COLO829 (cell line): ENCODE measurements at regions not wholly inside any gene's neighbourhood (a gene's known extent, or its start where the extent isn't known, plus 50 kb on each side); places are given as distances from the start of the nearest gene placed in this dataset.

Experiments
- DNase-seq: peaks from one replicate; pipeline ENCODE4 v3.0.0; 2012; ENCODE audit warnings: low spot score

DNA sequence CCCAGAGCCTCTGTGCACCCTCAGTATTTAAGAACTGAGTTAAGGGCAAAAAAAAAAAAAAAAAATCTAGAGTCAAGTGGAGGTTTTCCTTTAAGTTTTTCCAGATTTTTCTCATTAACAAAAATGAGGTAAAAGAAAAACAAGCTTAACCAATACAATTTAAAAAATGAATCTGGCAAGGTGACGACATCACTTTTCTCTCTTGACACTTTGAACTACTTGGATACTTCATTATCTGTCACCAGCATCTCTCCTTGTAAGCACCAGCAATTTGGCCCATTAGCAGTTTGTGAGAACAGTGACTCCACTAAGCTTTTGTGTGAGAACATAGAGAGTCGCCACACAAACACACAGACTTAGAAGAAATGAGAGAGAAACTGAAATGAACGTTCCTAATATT is 345.7 kb upstream of the SLC30A5 start:
- no peak for DNase-seq

DNA sequence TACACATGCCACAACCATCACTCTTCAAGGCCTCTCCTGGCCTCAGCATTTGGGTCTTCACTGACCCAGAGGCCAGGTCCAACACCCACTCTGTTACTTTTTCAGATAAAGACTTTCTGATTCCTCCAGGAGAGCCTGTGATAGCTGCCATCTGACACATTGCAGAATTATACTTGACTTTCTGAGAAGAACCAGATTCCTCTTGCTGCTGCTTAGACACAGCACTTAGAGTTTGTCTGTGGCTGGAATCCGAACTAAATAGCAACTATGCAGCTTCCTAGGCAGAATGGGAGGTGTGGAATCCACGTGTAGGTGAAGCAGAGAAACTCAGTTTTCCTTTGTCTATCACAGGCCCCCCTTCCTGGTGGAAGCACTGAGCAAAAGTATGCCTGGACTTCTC is 344.7 kb upstream of the SLC30A5 start:
- no peak for DNase-seq

DNA sequence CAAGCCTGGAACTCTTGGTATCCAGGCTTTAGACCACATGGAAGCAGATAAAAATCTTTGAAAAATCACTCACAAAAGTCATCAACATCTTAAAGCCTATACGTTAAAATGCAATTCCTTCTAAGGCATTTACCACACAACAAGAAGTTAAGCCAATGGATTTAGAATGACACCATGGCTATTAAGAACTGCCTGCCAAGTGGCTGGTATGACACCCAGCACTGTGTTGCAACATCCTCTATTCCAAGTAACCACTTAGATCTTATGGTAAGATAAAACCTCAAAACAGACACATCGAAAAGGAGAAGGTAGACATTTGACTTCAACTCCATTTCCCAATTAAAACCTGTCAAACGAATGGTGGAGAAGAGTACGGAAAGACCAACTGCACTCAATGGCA is 344.2 kb upstream of the SLC30A5 start:
- DNase-seq, result no peak

DNA sequence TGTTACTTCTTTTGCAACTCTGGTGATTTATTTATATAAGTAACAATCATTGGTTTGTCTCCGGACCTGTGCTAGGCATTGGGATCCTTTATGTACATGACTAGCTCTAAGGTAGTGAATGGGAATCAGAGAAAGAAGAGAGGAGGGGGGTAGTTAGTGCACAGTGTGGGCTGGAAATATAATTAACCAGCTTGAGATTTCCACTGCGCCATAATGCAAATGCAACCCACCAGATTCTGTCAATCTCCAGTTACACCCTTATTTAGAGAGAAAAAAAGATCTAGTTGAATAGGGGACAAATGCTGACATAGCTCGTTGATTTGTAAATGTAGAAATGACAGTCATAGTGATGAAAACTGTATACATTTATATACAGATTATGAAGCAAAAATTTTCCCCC is 342.2 kb upstream of the SLC30A5 start:
- no peak for DNase-seq

DNA sequence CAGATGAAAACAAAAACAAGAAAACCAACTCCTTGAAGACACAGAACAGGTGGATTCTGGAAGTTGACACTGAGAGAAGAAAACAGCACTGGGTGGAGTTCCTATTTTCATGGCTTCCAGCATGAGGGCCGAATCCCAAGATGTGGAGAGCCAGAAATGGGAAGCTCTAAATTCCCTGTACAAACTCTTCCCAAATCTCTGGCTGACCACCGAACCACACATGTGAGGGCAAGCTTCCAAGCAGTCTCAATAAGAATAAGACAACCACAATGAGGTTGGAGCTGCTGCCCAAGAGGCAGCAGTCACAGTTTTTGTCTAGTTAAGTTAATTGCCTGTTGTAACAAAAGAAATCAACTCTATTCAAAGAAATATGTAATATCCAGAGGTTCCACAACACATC is 339.3 kb upstream of the SLC30A5 start:
- DNase-seq, result no peak

DNA sequence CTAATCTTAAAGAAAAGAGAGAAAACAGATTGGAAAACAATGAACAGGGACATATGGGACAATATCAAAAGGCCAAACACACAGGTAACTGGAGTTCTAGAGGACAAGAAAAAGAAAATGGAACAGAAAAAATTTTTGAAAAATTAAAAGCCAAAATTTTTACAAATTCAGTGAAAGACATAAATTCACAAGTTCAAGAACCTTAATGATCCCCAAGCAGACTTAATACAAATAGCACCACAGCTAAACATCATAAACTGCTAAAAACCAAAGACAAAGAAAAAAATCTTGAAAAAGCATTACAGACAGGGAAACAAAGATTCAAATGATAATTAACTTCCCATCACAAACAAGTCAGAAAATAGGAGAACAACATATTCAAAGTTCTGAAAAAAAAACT is 338.5 kb upstream of the SLC30A5 start:
- DNase-seq, result no peak

DNA sequence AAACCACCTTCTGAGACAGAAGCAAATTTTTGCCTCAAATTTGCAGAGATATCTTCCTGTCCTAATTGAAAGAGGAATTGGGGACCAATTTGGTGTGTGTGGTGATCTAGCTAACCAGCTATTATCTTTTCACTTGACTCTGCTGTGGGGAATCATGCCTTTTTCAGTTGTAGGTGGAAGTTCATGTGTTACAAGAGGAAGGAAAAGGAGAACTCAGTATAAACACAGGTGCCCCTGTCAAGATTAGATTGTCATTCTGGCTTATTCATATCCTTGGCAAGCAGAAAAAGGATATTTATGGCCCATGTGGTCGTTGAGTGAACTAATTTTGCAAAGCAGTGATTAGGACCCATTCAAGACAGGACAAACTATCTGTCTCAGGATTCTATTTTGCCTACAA is 336.8 kb upstream of the SLC30A5 start:
- no peak for DNase-seq

DNA sequence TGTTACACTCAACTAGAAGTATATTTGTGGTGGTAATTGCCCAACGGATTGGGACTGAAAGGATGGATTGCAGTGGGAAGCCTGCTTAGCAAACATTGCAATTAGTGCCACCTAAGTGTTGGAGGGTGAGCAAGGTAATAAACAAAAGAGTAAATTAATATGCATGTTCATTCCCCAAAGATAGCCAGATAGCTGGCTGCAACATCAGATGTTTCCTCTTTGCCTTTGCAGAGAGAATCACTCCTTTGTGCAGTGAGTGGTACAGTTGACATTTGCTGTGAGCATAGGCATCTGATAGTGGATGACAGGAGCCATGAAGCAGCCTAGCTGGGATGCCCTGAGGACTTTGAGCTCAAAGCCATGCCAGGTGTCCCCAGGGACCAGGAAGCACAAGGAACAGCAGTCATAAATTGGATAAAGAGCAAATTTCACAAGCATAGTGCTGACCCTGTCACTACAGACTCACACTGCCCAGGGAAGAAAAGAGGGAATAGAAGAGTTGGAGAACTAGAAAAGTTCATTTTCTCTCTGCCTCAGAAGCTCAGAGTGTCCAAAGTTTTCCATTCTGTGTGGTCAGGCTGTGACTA is 336.1 kb upstream of the SLC30A5 start:
- no peak for DNase-seq

DNA sequence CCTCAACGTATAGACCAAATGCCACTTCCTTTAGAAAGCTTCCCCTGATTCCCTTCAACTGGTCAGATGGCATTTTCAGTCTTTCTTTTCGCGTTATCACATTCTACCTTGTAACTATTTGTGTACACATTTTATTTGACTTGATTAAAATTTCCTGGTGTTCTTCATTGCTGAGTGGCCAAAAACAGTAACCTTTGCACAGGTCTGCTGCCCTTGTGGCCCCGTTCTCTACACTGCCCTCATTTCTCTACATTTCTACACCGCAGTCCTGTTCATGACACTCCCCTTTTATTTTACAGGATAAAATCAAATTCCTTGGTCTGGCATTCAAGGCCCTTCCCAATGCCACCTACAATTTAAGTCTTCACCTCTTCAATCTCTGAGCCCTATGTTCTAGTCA is 334.2 kb upstream of the SLC30A5 start:
- DNase-seq, result no peak

DNA sequence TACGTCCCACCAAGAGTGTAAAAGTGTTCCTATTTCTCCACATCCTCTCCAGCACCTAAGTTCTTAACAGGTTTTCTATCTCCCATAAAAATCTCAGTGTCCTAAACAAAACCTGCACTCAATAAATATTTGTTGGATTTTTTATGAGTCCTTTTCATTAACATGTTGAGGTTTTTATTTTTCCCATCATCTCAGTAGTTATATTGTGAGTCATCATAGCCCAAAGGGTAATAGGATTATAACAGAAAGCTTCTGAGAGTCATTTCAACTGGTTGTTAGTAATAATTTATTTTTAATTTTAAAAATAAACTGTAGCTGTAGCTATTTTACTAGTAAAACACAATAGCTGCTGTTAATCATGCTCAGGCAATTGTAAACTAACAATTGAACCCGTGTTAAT is 331.6 kb upstream of the SLC30A5 start:
- DNase-seq, result no peak

DNA sequence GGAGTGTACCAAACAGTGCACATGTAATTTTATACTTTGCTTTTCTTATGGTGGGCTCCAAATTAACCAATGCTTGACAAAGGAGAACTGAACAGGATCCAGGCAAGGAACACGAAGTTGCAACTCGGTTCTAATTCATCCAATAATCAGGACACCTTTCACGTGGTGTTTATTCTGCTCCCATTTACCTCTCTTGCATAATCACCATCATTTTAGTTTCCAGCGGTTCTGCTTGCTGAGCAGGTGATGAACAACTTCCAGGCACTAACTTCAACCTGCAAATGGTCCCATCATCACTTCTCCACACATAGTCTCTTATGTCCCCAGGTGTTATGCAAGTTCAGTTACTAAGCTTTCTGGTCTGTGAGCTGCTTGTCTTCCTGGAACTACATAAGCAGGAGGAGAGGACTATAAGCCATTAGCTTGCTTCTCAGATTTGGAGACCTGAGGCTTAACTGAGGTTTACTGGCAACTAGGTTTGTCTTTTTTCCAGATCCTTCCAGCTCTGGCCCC is 326.8 kb upstream of the SLC30A5 start:
- no peak for DNase-seq

DNA sequence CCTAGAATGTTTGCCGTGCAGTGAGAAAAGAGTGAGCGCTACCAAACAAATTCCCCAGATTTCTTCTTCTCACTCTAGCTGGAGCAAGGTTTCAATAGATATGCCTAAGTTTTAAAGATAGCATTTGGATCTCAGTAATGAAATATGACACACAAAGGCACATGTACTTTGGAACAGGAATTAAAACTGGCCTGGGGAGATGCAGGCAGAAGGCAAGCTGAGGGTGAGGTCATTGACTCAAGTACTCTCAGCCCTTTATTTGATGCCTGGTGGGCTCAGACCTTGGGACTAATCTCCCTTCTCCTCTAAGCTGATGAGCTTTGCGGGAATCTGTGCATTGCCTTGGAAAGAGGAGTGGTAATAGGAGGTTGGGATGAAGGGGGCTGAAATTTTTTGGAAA is 323.3 kb upstream of the SLC30A5 start:
- no peak for DNase-seq

DNA sequence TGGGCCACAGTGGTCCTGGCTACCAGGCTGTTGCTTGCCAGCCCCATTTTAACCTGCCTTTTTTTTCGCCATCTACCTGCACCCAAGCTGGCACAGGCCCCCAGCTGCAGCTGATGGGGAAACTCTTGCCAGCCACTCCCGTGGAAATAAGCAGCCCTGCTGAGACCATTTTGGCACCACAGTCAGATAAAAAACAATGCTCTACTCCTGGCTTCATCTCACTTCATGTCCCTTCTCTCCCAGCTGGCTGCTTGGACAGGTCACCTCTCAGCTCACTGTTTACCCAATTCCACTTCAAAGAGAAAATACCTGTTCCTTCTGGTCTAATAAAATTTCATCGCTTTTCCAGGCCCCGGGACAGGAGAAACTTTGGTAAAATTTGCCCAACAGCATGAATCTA is 322.6 kb upstream of the SLC30A5 start:
- DNase-seq, result no peak

DNA sequence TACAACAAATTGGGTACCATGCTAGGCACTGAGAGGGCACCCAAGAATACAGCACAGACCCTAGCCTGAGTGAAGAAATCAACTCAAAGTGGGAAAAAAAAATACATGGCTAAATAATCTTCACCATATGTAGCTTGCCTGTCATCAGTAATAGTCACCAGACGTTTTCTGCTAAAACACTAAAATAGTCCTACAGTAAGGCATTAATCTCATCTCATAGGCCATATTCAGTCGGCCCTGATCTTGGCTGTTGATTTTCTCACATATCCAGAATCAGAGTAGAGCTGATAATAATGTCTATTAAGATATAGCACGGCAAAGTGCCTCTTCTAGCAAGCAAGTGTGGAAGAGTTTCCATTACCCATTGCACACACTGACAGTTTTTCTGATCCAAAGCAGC is 322.1 kb upstream of the SLC30A5 start:
- DNase-seq, result no peak

DNA sequence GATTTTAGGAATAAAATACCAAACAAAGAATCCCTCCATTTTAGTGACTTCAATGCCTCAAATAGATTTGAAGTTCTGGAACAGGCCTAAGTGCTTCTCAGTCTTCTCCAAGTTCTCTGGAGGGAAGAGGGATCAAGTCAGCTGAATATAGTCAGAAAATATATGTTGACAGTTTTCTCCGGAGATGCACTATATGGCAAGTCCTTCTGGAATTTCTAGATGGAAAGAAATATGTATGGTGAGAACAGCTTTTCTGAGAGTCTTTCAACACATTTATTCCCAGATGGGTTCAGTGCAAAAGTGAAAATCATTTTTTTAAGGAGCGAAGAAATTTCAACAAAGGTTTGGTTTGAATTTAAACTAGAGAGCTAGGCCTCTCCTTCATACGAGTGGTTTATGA is 317.4 kb upstream of the SLC30A5 start:
- no peak for DNase-seq

DNA sequence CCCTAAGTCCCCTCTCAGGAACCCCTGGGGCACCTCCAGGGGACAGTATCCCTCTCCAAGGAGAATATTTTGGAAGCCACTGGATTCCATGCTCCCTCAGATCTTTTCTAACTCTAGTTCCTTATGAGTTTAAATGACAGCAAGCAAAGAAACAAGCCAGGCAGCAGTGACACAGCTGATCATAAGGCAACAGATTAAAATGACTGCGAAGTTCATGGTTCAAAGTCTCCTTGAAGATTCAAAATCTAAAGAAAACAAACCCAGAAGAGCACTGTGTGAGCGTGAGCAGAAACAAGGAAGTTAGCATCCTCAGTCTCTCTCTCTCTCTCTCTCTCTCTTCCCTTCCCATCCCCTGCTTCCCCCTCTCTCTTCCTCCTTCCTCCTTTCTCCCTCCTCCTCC is 316.7 kb upstream of the SLC30A5 start:
- no peak for DNase-seq

DNA sequence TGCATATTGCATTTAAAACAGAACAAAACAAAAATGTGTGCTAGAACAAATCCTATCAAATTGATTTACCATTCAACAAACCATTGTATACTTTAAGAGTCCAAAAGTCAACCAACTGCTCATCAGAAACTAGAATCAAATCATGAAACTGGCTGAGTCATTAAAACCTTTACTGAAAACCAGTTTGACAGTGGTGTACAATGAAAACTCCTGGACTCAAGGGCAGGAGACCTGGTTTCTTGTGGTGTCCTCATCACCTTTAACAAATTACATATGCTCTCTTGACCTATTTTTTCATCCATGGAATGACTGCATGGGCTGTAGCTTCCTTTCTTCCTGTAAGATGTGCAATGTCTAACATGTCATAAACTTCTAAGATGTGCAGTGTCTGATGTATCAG is 315.3 kb upstream of the SLC30A5 start:
- no peak for DNase-seq

DNA sequence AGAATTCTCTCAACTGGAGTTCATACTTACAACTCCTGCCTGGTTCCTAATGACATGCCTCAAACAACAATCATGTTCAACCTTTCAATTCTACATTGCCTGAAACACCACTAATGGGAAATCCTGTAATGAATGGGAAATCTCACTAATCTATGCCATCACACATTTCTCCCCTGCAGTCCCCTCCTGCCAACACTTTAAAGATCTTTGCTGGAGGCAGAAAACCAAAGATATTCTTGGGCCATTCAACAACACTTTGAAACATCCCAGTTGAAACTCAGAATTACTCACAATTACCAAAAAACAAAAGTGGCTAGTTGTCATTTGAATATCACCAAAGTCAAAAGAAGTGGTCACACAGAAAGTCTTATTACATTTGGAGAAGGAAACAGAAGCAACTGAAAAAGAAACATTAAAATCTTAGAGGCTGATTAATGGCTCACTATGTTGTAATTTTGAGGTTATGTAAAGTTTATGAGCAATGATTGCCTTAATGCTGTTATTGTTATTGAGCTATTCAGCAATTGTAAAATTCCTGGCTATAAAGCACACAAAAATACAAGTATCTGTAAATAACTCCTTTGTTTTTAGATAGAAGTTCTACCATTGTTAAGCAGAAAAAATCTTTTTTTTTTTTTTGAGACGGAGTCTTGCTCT is 313.4 kb upstream of the SLC30A5 start:
- DNase-seq, result no peak

DNA sequence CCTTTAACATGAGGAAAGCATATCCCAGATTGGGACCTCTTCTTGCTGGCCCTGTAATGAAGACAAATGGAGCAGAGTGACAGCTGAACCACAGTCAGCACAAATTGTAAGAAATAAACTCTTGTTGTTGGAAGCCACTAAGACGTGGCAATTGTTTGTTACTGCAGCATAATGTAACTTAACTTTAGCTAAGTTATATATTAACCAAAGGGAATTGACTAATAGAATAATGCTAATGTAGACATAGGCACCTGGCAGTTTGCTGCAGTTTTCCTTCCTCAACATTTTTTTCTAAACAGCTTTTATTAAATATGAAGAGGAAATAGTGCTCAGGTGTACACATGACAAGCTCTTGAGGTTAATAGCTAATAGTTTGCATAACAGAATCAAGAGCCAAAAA is 300.7 kb upstream of the SLC30A5 start:
- no peak for DNase-seq

DNA sequence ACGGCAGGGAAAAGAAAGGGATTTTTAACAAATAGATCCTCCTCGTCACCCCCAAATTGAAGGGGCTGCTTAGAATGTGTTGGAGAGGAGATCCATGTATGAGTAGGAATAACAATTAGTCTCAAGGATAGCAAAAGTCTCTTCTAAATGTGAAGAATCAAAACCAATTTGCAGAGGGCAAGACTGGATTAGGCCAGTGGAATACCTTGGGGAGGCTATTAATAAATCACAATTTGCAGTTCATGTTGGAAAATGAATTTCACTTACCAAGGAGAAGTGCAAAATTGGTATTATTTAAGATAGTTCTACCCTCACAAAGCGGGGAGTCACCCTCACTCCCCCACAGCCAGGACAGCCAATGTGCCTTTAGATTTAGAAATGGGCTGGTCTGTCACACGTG is 299.8 kb upstream of the SLC30A5 start:
- no peak for DNase-seq

DNA sequence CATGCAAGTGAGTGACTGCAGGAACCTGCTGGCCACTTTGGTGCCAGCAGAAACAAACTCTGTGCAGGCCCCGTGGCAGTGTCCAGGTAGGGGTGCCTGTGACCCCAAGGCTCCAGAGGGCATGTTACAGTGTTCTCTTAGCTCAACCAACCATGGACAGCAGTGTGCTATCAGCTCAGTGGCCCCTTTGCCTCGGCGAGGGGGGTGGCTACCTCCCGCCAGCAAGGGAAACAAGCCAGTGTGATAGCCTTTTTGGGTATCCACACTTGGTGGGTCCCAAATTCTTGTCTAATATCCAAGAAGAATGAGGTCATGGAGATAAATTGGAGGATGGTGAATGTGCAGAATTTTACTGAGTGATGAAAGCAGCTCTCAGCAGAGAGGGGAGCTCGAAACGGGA is 298.6 kb upstream of the SLC30A5 start:
- DNase-seq, result no peak

DNA sequence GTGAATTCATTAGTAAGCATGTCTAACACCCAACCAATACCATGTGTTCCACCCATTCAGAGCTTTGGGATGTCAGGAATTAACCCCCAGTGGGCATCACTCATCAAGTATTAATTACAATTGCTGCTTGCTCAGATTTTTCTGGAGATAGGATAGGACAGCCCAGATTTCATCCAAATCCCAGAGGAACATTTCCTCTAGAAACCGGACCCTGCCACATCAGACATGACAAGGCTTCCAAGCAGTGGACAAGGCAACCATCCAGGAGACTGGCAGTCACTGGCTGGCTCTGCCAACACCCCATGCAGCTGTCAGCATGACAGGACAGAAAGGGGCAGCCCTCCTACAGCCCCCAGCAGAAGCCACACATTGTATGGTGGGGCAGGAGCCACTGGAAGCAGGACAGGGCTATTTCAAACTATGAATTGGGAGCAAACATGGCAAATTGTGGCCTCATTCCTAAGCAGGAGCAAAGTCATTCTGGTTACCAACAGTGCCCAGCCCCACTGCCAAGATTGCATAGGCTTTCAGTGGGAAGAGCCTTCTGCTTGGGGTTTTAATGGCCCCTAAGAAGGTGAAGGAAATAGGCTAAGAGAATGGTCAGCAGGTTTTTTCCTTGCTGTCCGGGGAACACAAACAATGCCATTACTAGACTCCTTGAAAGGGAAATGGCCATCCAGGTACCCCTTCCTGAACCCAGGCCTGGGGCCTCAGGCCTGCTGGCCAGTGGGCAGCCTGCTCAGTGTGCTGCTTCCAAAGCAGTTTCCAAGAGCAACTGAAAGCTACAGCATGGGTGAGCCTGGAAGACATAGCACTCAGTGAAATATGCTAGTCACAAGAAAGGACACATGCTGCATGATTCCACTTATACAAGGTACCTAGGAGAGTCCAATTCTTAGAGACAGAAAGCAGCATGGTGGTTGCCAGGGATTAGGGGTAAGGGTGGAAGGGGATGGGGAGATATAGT is 294.7 kb upstream of the SLC30A5 start:
- no peak for DNase-seq

DNA sequence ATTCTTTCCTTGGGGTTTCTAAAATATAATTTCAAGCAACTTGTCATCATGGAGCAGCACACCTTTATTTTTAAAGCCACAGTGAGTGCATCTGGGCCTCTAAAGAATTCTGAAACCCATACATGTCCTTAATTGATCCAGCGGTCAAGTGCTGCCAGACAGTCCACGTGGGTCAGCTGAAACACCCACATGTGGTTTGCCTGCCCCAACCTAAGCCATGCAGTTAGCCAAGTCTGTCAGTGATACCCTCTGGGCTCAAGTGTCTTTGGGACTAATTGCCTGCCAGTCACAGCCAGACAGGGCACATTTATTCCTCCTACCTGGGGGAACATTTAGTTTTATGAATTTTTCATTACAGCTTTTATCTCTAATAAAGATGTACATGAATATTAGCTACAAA is 291.4 kb upstream of the SLC30A5 start:
- DNase-seq, result no peak
